H9 (cell line): ENCODE measurements at regions not wholly inside any gene's neighbourhood (a gene's known extent, or its start where the extent isn't known, plus 50 kb on each side); places are given as distances from the start of the nearest gene placed in this dataset.

Source experiments
- DNase-seq: peaks from one replicate; pipeline ENCODE4 v3.0.0-alpha.2; 2017
- H2AFZ ChIP-seq: one replicate; pipeline ENCODE4 v1.6.1; 2013; ENCODE audit warnings: mild to moderate bottlenecking, low read length, control low read depth, moderate library complexity
- H2AK5ac ChIP-seq: 2 replicates; pipeline ENCODE4 v1.6.1; 2013; ENCODE audit warnings: low read length, control low read depth, mixed read lengths; ENCODE audit not compliant: insufficient read length
- H2BK120ac ChIP-seq: one replicate; pipeline ENCODE4 v1.6.1; 2013; ENCODE audit warnings: low read depth, mild to moderate bottlenecking, low read length, control low read depth, inconsistent platforms; ENCODE audit not compliant: poor library complexity, severe bottlenecking
- H2BK12ac ChIP-seq: 2 replicates; pipeline ENCODE4 v1.6.1; 2013; ENCODE audit warnings: low read length, control low read depth, mixed read lengths, low read depth; ENCODE audit not compliant: insufficient read length
- H2BK15ac ChIP-seq: 2 replicates; pipeline ENCODE4 v1.6.1; 2013; ENCODE audit warnings: low read depth, low read length, control low read depth
- H2BK20ac ChIP-seq: one replicate; pipeline ENCODE4 v1.6.1; 2013; ENCODE audit warnings: low read depth, mild to moderate bottlenecking, low read length, control low read depth, inconsistent platforms; ENCODE audit not compliant: poor library complexity, severe bottlenecking
- H2BK5ac ChIP-seq: 2 replicates; pipeline ENCODE4 v1.6.1; 2013; ENCODE audit warnings: low read length, control low read depth, mixed read lengths; ENCODE audit not compliant: insufficient read length
- H3K14ac ChIP-seq: 2 replicates; pipeline ENCODE4 v1.6.1; 2013; ENCODE audit warnings: low read length, control low read depth; ENCODE audit not compliant: insufficient read depth
- H3K18ac ChIP-seq: 2 replicates; pipeline ENCODE4 v1.6.1; 2013; ENCODE audit warnings: low read depth, mild to moderate bottlenecking, mixed read lengths, low read length, control low read depth; ENCODE audit not compliant: insufficient read length
- H3K23ac ChIP-seq: 2 replicates; pipeline ENCODE4 v1.6.1; 2013; ENCODE audit warnings: low read length, control low read depth, mixed read lengths, low read depth; ENCODE audit not compliant: insufficient read length
- H3K23me2 ChIP-seq: 2 replicates; pipeline ENCODE4 v1.6.1; 2013; ENCODE audit warnings: low read depth, mild to moderate bottlenecking, mixed read lengths, low read length, control low read depth; ENCODE audit not compliant: insufficient read length, poor library complexity, severe bottlenecking
- H3K27ac ChIP-seq: 2 replicates; pipeline ENCODE4 v1.5.1; 2013; ENCODE audit warnings: low read length, control low read depth, mixed read lengths, low read depth; ENCODE audit not compliant: insufficient read length
- H3K27me3 ChIP-seq: 2 replicates; pipeline ENCODE4 v1.6.1; 2013; ENCODE audit warnings: low read length, control low read depth, inconsistent platforms; ENCODE audit not compliant: insufficient read depth
- H3K4ac ChIP-seq: 2 replicates; pipeline ENCODE4 v1.6.1; 2013; ENCODE audit warnings: low read depth, mild to moderate bottlenecking, control low read depth, inconsistent platforms, low read length, moderate library complexity
- H3K4me1 ChIP-seq: 2 replicates; pipeline ENCODE4 v1.6.1; 2013; ENCODE audit warnings: low read length, control low read depth, inconsistent platforms; ENCODE audit not compliant: insufficient read depth
- H3K4me2 ChIP-seq: 2 replicates; pipeline ENCODE4 v1.6.1; 2013; ENCODE audit warnings: low read length, control low read depth, mixed read lengths; ENCODE audit not compliant: insufficient read length, insufficient read depth
- H3K56ac ChIP-seq: 2 replicates; pipeline ENCODE4 v1.6.1; 2013; ENCODE audit warnings: low read depth, mild to moderate bottlenecking, mixed read lengths, low read length, control low read depth; ENCODE audit not compliant: insufficient read length
- H3K79me1 ChIP-seq: 2 replicates; pipeline ENCODE4 v1.6.1; 2013; ENCODE audit warnings: low read depth, mild to moderate bottlenecking, moderate library complexity, low read length, control low read depth, inconsistent platforms; ENCODE audit not compliant: insufficient read depth, poor library complexity, severe bottlenecking
- H3K79me2 ChIP-seq: 2 replicates; pipeline ENCODE4 v1.6.1; 2013; ENCODE audit warnings: low read length, control low read depth, inconsistent platforms; ENCODE audit not compliant: insufficient read depth
- H3K9ac ChIP-seq: 2 replicates; pipeline ENCODE4 v1.6.1; 2013; ENCODE audit warnings: low read length, control low read depth, mixed read lengths; ENCODE audit not compliant: insufficient read length; ENCODE audit errors: extremely low read depth
- H3K9me3 ChIP-seq: one replicate; pipeline ENCODE4 v1.6.1; 2013; ENCODE audit warnings: low read depth, low read length, inconsistent platforms; ENCODE audit not compliant: control insufficient read depth
- H3T11ph ChIP-seq: one replicate; pipeline ENCODE4 v1.6.1; 2013; ENCODE audit warnings: mild to moderate bottlenecking, low read length, control low read depth, inconsistent platforms
- H4K20me1 ChIP-seq: one replicate; pipeline ENCODE4 v1.6.1; 2013; ENCODE audit not compliant: control insufficient read depth, insufficient read length, insufficient read depth
- H4K5ac ChIP-seq: 2 replicates; pipeline ENCODE4 v1.6.1; 2013; ENCODE audit warnings: low read depth, mild to moderate bottlenecking, mixed read lengths, low read length, control low read depth; ENCODE audit not compliant: insufficient read length
- H4K8ac ChIP-seq: replicated peaks from 2 replicates; pipeline ENCODE4 v1.6.1; 2013; ENCODE audit warnings: low read length, control low read depth, mixed read lengths, low read depth; ENCODE audit not compliant: insufficient read length
- H4K91ac ChIP-seq: 2 replicates; pipeline ENCODE4 v1.6.1; 2013; ENCODE audit warnings: low read depth, mild to moderate bottlenecking, moderate library complexity, mixed read lengths, low read length, control low read depth; ENCODE audit not compliant: insufficient read length
- H3K27ac Mint-ChIP-seq, 3 experiments: 2 replicates in 2 of 3; 3 replicates in 1 of 3; pipeline ENCODE4 v1.8.0; 2020 to 2021; ENCODE audit warnings: mixed read lengths in 3 of 3, mild to moderate bottlenecking in 1 of 3, moderate library complexity in 1 of 3
- H3K27me3 Mint-ChIP-seq: 2 replicates; pipeline ENCODE4 v1.8.0; 2021; ENCODE audit warnings: low read depth, mild to moderate bottlenecking, moderate library complexity, mixed read lengths
- H3K36me3 Mint-ChIP-seq, 3 experiments: 2 replicates in 2 of 3; 3 replicates in 1 of 3; pipeline ENCODE4 v1.8.0; 2020 to 2021; ENCODE audit warnings: low read depth in 3 of 3, mixed read lengths in 3 of 3; ENCODE audit not compliant: insufficient read depth in 1 of 3
- H3K4me1 Mint-ChIP-seq, 2 experiments: 2 replicates each; pipeline ENCODE4 v1.8.0; 2020; ENCODE audit warnings: mixed read lengths in 2 of 2
- H3K4me3 Mint-ChIP-seq, 2 experiments: 2 replicates in 1 of 2; 3 replicates in 1 of 2; pipeline ENCODE4 v1.8.0; 2020 to 2021; ENCODE audit warnings: mild to moderate bottlenecking in 2 of 2, mixed read lengths in 2 of 2, moderate library complexity in 1 of 2
- H3K9me3 Mint-ChIP-seq, 2 experiments: 2 replicates in 1 of 2; 3 replicates in 1 of 2; pipeline ENCODE4 v1.8.0; 2020; ENCODE audit warnings: mild to moderate bottlenecking in 2 of 2, mixed read lengths in 2 of 2, moderate library complexity in 1 of 2
- WGBS: extraction: QIAGEN DNeasy Blood & Tissue Kit; methylation state at CpG from one replicate; pipeline ENCODE4 v1.1.7; 2013; ENCODE audit warnings: missing lambda C conversion rate, low lambda C conversion rate, mixed read lengths; ENCODE audit not compliant: insufficient read length; ENCODE audit errors: extremely low coverage; 5-methylcytosine and 5-hydroxymethylcytosine counted together
- TF ChIP-seq, protein P1 (sequence below): fragments of 200-600 bp; sonication (generic); conservative IDR thresholded peaks from 3 replicates; pipeline ENCODE4 v1.8.0; 2021; ENCODE audit warnings: antibody characterized with exemption, mild to moderate bottlenecking

DNA sequence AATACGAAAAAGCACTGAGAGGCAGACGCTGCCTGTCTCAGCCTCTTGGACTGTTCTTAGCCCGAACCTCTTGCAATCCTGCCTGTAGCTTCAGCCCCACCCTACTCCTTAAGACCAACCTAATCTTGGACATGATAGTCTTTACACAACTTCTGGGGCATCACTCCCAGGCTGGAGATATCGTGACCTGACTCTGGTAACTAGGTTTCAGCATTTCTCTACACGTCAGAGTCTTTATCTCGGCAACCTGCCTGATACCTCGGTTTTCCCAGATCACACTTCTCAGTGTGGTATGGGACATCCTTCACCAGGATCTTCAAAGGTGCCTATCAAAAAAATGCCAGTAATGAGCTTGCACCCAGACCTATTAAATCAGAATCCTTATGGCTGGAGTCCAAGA is 590.2 kb upstream of the KCNMB2 start:
- Mint-ChIP-seq H3K36me3 (no peaks in the 10 kb centered on the region), H3K4me3 (no peak overlapping the region), H3K4me1 (peaks cover 6 to 7% of the 10 kb centered on the region in 2 experiments), H3K27me3 (no peaks in the 10 kb centered on the region), H3K9me3 (no peaks in the 10 kb centered on the region), H3K27ac (no peak overlapping the region)
- H3K4ac ChIP-seq = no peak overlapping the region
- no peak overlapping the region for H2BK15ac ChIP-seq
- H2BK20ac ChIP-seq = no peak overlapping the region
- no peak overlapping the region for H2BK5ac ChIP-seq
- H2AFZ ChIP-seq = no peak overlapping the region
- no peak overlapping the region for H4K5ac ChIP-seq
- H2BK12ac ChIP-seq = no peak overlapping the region
- no peak overlapping the region for H3K56ac ChIP-seq
- no peak overlapping the region for H2AK5ac ChIP-seq
- H3K27ac ChIP-seq = no peak overlapping the region
- H3T11ph ChIP-seq = no peak overlapping the region
- H3K23ac ChIP-seq = no peak overlapping the region
- no peak overlapping the region for H4K91ac ChIP-seq
- no peaks in the 10 kb centered on the region for H3K79me2 ChIP-seq
- H3K9ac ChIP-seq = no peak overlapping the region
- H3K9me3 ChIP-seq = no peaks in the 10 kb centered on the region
- no peaks in the 10 kb centered on the region for H3K79me1 ChIP-seq
- H4K8ac ChIP-seq = no peak overlapping the region
- TF ChIP-seq, protein P1, sequence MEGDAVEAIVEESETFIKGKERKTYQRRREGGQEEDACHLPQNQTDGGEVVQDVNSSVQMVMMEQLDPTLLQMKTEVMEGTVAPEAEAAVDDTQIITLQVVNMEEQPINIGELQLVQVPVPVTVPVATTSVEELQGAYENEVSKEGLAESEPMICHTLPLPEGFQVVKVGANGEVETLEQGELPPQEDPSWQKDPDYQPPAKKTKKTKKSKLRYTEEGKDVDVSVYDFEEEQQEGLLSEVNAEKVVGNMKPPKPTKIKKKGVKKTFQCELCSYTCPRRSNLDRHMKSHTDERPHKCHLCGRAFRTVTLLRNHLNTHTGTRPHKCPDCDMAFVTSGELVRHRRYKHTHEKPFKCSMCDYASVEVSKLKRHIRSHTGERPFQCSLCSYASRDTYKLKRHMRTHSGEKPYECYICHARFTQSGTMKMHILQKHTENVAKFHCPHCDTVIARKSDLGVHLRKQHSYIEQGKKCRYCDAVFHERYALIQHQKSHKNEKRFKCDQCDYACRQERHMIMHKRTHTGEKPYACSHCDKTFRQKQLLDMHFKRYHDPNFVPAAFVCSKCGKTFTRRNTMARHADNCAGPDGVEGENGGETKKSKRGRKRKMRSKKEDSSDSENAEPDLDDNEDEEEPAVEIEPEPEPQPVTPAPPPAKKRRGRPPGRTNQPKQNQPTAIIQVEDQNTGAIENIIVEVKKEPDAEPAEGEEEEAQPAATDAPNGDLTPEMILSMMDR = no peak
- no peak overlapping the region for H3K14ac ChIP-seq
- H3K18ac ChIP-seq = no peak overlapping the region
- WGBS = no CpG with 5 or more reads among the region's 7 CpGs
- H3K23me2 ChIP-seq = no peaks in the 10 kb centered on the region
- H3K27me3 ChIP-seq = no peaks in the 10 kb centered on the region
- no peaks in the 10 kb centered on the region for H4K20me1 ChIP-seq
- H2BK120ac ChIP-seq = no peak overlapping the region
- no peak overlapping the region for H3K4me2 ChIP-seq
- H3K4me1 ChIP-seq = no peaks in the 10 kb centered on the region
- no peak for DNase-seq
